H1 (cell line): ENCODE measurements at regions not wholly inside any gene's neighbourhood (a gene's known extent, or its start where the extent isn't known, plus 50 kb on each side); places are given as distances from the start of the nearest gene placed in this dataset.

Experiments used
- CTCF ChIA-PET: fragments of 300-600 bp; sonication (Branson Sonifier 250); formaldehyde crosslinking; loops from one replicate; lab custom pipeline; 2021; ENCODE audit not compliant: partially characterized antibody; lab: Charles Lee
- POLR2A ChIA-PET: fragments of 300-600 bp; sonication (Branson Sonifier 250); formaldehyde crosslinking; loops from one replicate; lab custom pipeline; 2021; ENCODE audit warnings: inconsistent platforms; ENCODE audit not compliant: partially characterized antibody; lab: Charles Lee
- DNase-seq, 2 experiments: peaks; one replicate each; pipeline versions ENCODE4 v3.0.0 to v3.0.0-alpha.2; 2010 to 2022; ENCODE audit warnings: low spot score in 2 of 2, low read depth in 1 of 2, mixed read lengths in 1 of 2
- FAIRE-seq: peaks from 2 replicates; lab custom pipeline; 2011; peaks lifted over from hg19 to GRCh38; lab: Jason Lieb, UNC
- H2AFZ ChIP-seq: 2 replicates; pipeline ENCODE4 v1.8.1; 2012; ENCODE audit warnings: low read length, inconsistent platforms
- H2AK5ac ChIP-seq: 2 replicates; pipeline ENCODE4 v1.6.1; 2013; ENCODE audit warnings: low read depth, low read length
- H2BK120ac ChIP-seq: replicated peaks from 2 replicates; pipeline ENCODE3; 2013; ENCODE audit warnings: low read depth, low read length, inconsistent platforms
- H2BK12ac ChIP-seq: 2 replicates; pipeline ENCODE4 v1.6.1; 2013; ENCODE audit warnings: low read depth, low read length
- H2BK15ac ChIP-seq: 2 replicates; pipeline ENCODE4 v1.6.1; 2013; ENCODE audit warnings: low read length
- H2BK20ac ChIP-seq: 2 replicates; pipeline ENCODE4 v1.6.1; 2013; ENCODE audit warnings: low read length
- H2BK5ac ChIP-seq: 2 replicates; pipeline ENCODE4 v1.6.1; 2013; ENCODE audit warnings: low read depth, low read length
- H3K14ac ChIP-seq: 2 replicates; pipeline ENCODE4 v1.6.1; 2013; ENCODE audit warnings: inconsistent platforms; ENCODE audit not compliant: insufficient read length
- H3K18ac ChIP-seq: 2 replicates; pipeline ENCODE4 v1.6.1; 2013; ENCODE audit warnings: low read length; ENCODE audit errors: extremely low read depth
- H3K23ac ChIP-seq: 2 replicates; pipeline ENCODE4 v1.6.1; 2013; ENCODE audit warnings: inconsistent platforms; ENCODE audit not compliant: insufficient read length
- H3K23me2 ChIP-seq: 2 replicates; pipeline ENCODE4 v1.6.1; 2013; ENCODE audit warnings: low read depth, low read length
- H3K27ac ChIP-seq: 2 replicates; pipeline ENCODE4 v1.6.1; 2011; ENCODE audit warnings: low read depth, low read length, inconsistent platforms
- H3K27me3 ChIP-seq, 4 experiments: replicated peaks in 1 of 4; 1 replicate in 1 of 4; 2 replicates in 3 of 4; pipeline versions ENCODE4 v1.6.1 to v1.8.1; 2011 to 2013; ENCODE audit warnings: low read length in 3 of 4, mild to moderate bottlenecking in 3 of 4, inconsistent platforms in 2 of 4, mixed read lengths in 2 of 4, moderate library complexity in 1 of 4; ENCODE audit not compliant: control insufficient read depth in 3 of 4, insufficient read depth in 3 of 4; ENCODE audit errors: extremely low read depth in 1 of 4
- H3K36me3 ChIP-seq, 4 experiments: 2 replicates each; pipeline versions ENCODE4 v1.6.1 to v1.8.1; 2011 to 2013; ENCODE audit warnings: mild to moderate bottlenecking in 4 of 4, low read length in 3 of 4, moderate library complexity in 2 of 4, control low read depth in 1 of 4, inconsistent platforms in 1 of 4; ENCODE audit not compliant: insufficient read depth in 4 of 4, control insufficient read depth in 2 of 4
- H3K4ac ChIP-seq: replicated peaks from 2 replicates; pipeline ENCODE3; 2013; ENCODE audit warnings: low read length, low read depth, mixed read lengths, inconsistent platforms; ENCODE audit not compliant: insufficient read length
- H3K4me1 ChIP-seq, 4 experiments: replicated peaks in 1 of 4; 1 replicate in 1 of 4; 2 replicates in 3 of 4; pipeline versions ENCODE4 v1.6.1 to v1.8.1; 2011 to 2013; ENCODE audit warnings: low read length in 3 of 4, inconsistent platforms in 2 of 4, mixed read lengths in 1 of 4; ENCODE audit not compliant: insufficient read depth in 4 of 4, control insufficient read depth in 3 of 4
- H3K4me2 ChIP-seq, 2 experiments: 2 replicates each; pipeline versions ENCODE4 v1.6.1 to v1.8.1; 2011 to 2013; ENCODE audit warnings: low read depth in 2 of 2, low read length in 2 of 2, control low read depth in 1 of 2, inconsistent platforms in 1 of 2, mild to moderate bottlenecking in 1 of 2; ENCODE audit not compliant: insufficient read depth in 1 of 2
- H3K4me3 ChIP-seq, 4 experiments: fragments of 200-600, 300-600 bp in 1 of 4; sonication (generic), shearing (Covaris generic), sonication (Bioruptor Twin) in 1 of 4; 2 replicates each; pipeline versions ENCODE4 v1.5.1 to v1.8.1; 2011 to 2016; ENCODE audit warnings: low read length in 4 of 4, low read depth in 3 of 4, control low read depth in 2 of 4, inconsistent platforms in 2 of 4, mild to moderate bottlenecking in 2 of 4, mixed read lengths in 1 of 4, moderate library complexity in 1 of 4; ENCODE audit not compliant: insufficient read depth in 2 of 4; ENCODE audit errors: extremely low read depth in 1 of 4
- H3K56ac ChIP-seq: replicated peaks from 2 replicates; pipeline ENCODE3; 2013; ENCODE audit warnings: low read depth, mild to moderate bottlenecking, mixed read lengths, low read length, inconsistent platforms; ENCODE audit not compliant: insufficient read length
- H3K79me1 ChIP-seq: 2 replicates; pipeline ENCODE4 v1.6.1; 2013; ENCODE audit warnings: low read depth, low read length, control low read depth
- H3K79me2 ChIP-seq, 2 experiments: 2 replicates each; pipeline versions ENCODE4 v1.6.1 to v1.8.1; 2012 to 2013; ENCODE audit warnings: low read length in 2 of 2, mild to moderate bottlenecking in 2 of 2, inconsistent platforms in 1 of 2; ENCODE audit not compliant: insufficient read depth in 2 of 2, control insufficient read depth in 1 of 2
- H3K9ac ChIP-seq, 4 experiments: replicated peaks in 1 of 4; 1 replicate in 1 of 4; 2 replicates in 3 of 4; pipeline versions ENCODE4 v1.6.1 to v1.8.1; 2011 to 2013; ENCODE audit warnings: low read depth in 3 of 4, low read length in 3 of 4, control low read depth in 2 of 4, mild to moderate bottlenecking in 2 of 4, moderate library complexity in 2 of 4, inconsistent platforms in 1 of 4; ENCODE audit errors: extremely low read depth in 1 of 4
- H3K9me3 ChIP-seq, 2 experiments: 2 replicates each; pipeline versions ENCODE4 v1.6.1 to v1.8.1; 2012 to 2013; ENCODE audit warnings: mild to moderate bottlenecking in 2 of 2, moderate library complexity in 2 of 2, control low read depth in 1 of 2, inconsistent platforms in 1 of 2, low read depth in 1 of 2, low read length in 1 of 2, mixed read lengths in 1 of 2; ENCODE audit not compliant: insufficient read depth in 2 of 2
- H4K20me1 ChIP-seq, 2 experiments: replicated peaks in 1 of 2; 2 replicates each; pipeline versions ENCODE3 to v1.8.1; 2011 to 2013; ENCODE audit warnings: inconsistent platforms in 2 of 2, low read length in 2 of 2, mild to moderate bottlenecking in 1 of 2; ENCODE audit not compliant: insufficient read depth in 2 of 2, control insufficient read depth in 1 of 2
- H4K5ac ChIP-seq: 2 replicates; pipeline ENCODE4 v1.6.1; 2013; ENCODE audit warnings: low read length, low read depth, mixed read lengths, inconsistent platforms; ENCODE audit not compliant: insufficient read length
- H4K8ac ChIP-seq: 2 replicates; pipeline ENCODE4 v1.8.0; 2013; ENCODE audit warnings: mild to moderate bottlenecking, moderate library complexity, low read length, inconsistent platforms; ENCODE audit not compliant: insufficient read depth; ENCODE audit errors: extremely low read depth
- H4K91ac ChIP-seq: replicated peaks from 2 replicates; pipeline ENCODE3; 2013; ENCODE audit warnings: low read length, mixed read lengths, inconsistent platforms; ENCODE audit not compliant: insufficient read length
- KDM1A ChIP-seq: fragments of 200-600, 300-600 bp; sonication (generic); IDR thresholded peaks from 2 replicates; pipeline ENCODE4 v1.7.1; 2016; ENCODE audit warnings: mild to moderate bottlenecking, low read length, borderline replicate concordance
- POLR2AphosphoS5 ChIP-seq: IDR thresholded peaks from 2 replicates; pipeline ENCODE4 v1.6.1; 2011; ENCODE audit warnings: low read depth, low read length
- SIX5 ChIP-seq: IDR thresholded peaks from 2 replicates; pipeline ENCODE4 v1.6.1; 2011; ENCODE audit warnings: mild to moderate bottlenecking, low read depth, low read length
- WGBS, 2 experiments: shearing (Covaris generic) in 1 of 2; methylation state at CpG; one replicate each; pipeline versions ENCODE4 v1.1.6 to v1.1.7; 2013 to 2015; ENCODE audit warnings: low lambda C conversion rate in 2 of 2, mixed read lengths in 2 of 2, inconsistent platforms in 1 of 2, low coverage in 1 of 2, missing lambda C conversion rate in 1 of 2; ENCODE audit not compliant: insufficient replicate concordance in 2 of 2, insufficient coverage in 1 of 2, insufficient read length in 1 of 2; ENCODE audit errors: extremely low coverage in 1 of 2, missing lambda C conversion rate in 1 of 2; 5-methylcytosine and 5-hydroxymethylcytosine counted together

DNA sequence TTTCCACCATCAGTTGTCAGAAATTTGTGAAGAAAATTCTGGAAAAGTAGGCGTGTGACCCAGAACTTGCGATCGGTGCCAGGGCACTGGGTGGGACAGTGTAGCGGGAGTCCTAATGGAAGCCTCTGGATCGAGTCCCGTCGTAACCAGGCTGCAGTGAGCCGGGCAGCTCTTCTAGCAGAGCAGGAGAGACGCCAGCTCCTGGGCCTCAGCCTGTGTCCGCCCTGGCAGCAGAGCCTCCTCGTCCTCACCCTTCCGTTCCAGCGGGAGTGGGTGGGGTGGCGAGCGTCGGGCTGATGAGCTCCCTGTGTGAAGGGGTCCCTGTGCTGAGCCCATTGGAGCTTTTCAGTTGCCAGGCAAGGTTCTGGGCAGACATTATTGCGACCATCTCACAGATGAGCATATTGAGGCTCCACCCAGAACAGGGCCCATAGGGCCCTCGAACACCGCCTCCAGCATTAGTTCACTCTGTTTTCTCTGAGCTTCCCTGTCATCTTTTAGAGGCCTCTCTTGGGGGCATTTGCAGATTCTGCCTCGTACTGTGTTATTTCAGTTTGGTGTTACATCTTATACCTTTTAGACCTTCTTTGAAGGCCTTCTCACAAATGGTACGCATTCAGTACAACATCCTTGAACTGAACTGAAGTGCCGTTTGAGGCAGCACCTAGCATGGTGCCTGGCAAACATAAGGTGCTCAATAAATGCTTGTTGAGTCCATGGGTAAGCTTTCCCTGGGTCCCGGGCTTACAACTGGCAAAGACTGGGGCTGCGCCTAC lies 207.1 kb upstream of the CIBAR2 start:
- Histone ChIP-seq H3K4ac (no peak overlapping the region), H3K79me2 (no peaks in the 10 kb centered on the region), H3K9ac (no peak overlapping the region), H3K36me3 (no peaks in the 10 kb centered on the region), H3K27ac (no peak overlapping the region), H3K23ac (no peak overlapping the region), H3K4me2 (no peak overlapping the region), H4K8ac (no peak overlapping the region), H3K9me3 (no peaks in the 10 kb centered on the region), H2BK120ac (no peak overlapping the region), H3K14ac (no peak overlapping the region), H4K20me1 (peaks cover 0 to 2% of the 10 kb centered on the region in 2 experiments), H4K5ac (no peak overlapping the region), H3K79me1 (peaks cover under 1% of the 10 kb centered on the region), H2AK5ac (no peak overlapping the region), H2AFZ (no peak overlapping the region), H2BK15ac (no peak overlapping the region), H3K4me1 (peaks cover 0 to 11% (median 3%) of the 10 kb centered on the region in 4 experiments; a peak in 5 of 7 replicates), H3K56ac (no peak overlapping the region), H3K18ac (no peak overlapping the region; the same call in none of the 2 replicates), H4K91ac (peak overlapping the region; percentile 47), H3K4me3 (no peak overlapping the region), H3K27me3 (no peaks in the 10 kb centered on the region), H2BK12ac (peak overlapping the region; percentile 80; the same call in 1 of the 2 replicates), H2BK20ac (no peak overlapping the region), H2BK5ac (no peak overlapping the region), H3K23me2 (no peaks in the 10 kb centered on the region)
- TF ChIP-seq SIX5 (no peak), POLR2AphosphoS5 (no peak), KDM1A (0 out of 2 replicates have a peak, but pooled peaks have one; percentile 23)
- FAIRE-seq: no peak
- DNase-seq: no peak
- ChIA-PET POLR2A (interaction anchor here (1.0 to 1.5 kb wide), 2 partner anchors 9 to 10 kb away, joined by 3 to 7 read pairs; no protein-coding TSS in a partner anchor), CTCF (interaction anchor here (0.6 to 5.0 kb wide), 15 partner anchors 11 to 363 kb away, joined by 3 to 22 read pairs (median 4); no protein-coding TSS in a partner anchor)
- WGBS, 2 experiments: 89% methylated on average over 24 of the region's 24 CpGs; no CpG with 5 or more reads in 1 of the 2 experiments
